ENCODE measurements at regions not wholly inside any gene's neighbourhood (a gene's known extent, or its start where the extent isn't known, plus 50 kb on each side); places are given as distances from the start of the nearest gene placed in this dataset.

DNA sequence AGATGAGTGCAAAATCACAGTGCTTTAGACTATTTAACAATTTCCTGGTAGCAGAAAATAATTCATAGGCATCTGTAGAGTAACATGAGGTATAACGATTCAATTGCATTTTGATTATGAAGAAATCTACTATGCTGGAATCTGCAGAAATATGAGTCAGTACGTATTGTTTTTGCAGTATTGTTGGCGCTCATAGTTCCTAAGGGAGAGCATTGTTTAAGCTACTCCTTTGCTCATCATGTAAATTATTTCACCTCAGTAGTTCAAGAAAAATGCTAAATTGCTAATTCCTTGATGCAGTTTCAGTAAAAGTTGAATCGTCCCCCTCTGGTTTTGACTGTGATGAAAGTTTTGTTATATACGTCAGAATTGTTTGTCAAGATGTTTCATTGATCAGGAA, 458.4 kb downstream of the HINT1 start:
- Histone ChIP-seq H3K4me3 (ENCODE audit: low read depth, low read length) (no peak overlapping the region), H3K27me3 (ENCODE audit: control insufficient read depth, insufficient read depth, low read length) (no peaks in the 10 kb centered on the region), H3K36me3 (ENCODE audit: control insufficient read depth, insufficient read depth, low read length) (no peaks in the 10 kb centered on the region)
- no peak for DNase-seq (ENCODE audit: low read depth)
- POLR2A ChIA-PET, result no interaction called here
- TF ChIP-seq, protein P1, sequence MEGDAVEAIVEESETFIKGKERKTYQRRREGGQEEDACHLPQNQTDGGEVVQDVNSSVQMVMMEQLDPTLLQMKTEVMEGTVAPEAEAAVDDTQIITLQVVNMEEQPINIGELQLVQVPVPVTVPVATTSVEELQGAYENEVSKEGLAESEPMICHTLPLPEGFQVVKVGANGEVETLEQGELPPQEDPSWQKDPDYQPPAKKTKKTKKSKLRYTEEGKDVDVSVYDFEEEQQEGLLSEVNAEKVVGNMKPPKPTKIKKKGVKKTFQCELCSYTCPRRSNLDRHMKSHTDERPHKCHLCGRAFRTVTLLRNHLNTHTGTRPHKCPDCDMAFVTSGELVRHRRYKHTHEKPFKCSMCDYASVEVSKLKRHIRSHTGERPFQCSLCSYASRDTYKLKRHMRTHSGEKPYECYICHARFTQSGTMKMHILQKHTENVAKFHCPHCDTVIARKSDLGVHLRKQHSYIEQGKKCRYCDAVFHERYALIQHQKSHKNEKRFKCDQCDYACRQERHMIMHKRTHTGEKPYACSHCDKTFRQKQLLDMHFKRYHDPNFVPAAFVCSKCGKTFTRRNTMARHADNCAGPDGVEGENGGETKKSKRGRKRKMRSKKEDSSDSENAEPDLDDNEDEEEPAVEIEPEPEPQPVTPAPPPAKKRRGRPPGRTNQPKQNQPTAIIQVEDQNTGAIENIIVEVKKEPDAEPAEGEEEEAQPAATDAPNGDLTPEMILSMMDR (IDR thresholded peaks at IDR 0.05; ENCODE audit: insufficient read depth, low read depth, low read length), result no peak
- CTCF ChIA-PET, result no interaction called here

DNA sequence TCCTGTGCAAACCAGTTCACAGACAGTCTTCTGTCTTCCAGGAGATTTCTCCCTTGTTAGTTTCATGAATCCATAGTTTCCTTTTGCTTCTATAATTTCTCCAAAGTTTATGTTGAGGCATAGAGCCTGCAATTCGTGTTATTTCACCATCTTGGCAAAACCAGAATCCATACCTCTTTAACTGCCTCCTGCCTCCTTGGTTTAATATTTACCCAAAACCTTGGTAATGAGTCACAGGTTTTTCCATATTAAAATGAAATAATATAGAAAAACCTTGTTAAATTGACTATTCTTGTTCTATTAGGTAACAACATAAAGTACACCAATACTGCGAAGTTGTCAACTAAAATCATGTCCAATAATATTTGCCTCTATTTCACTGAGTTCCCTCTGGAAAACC, 459.7 kb downstream of the HINT1 start:
- no peaks in the 10 kb centered on the region for H3K27me3 ChIP-seq (ENCODE audit: control insufficient read depth, insufficient read depth, low read length)
- no peaks in the 10 kb centered on the region for H3K36me3 ChIP-seq (ENCODE audit: control insufficient read depth, insufficient read depth, low read length)
- CTCF ChIA-PET, result no interaction called here
- DNase-seq (ENCODE audit: low read depth), result no peak
- H3K4me3 ChIP-seq (ENCODE audit: low read depth, low read length), result no peak overlapping the region
- TF ChIP-seq, protein P1 (IDR thresholded peaks at IDR 0.05; ENCODE audit: insufficient read depth, low read depth, low read length), result no peak
- POLR2A ChIA-PET, result no interaction called here

DNA sequence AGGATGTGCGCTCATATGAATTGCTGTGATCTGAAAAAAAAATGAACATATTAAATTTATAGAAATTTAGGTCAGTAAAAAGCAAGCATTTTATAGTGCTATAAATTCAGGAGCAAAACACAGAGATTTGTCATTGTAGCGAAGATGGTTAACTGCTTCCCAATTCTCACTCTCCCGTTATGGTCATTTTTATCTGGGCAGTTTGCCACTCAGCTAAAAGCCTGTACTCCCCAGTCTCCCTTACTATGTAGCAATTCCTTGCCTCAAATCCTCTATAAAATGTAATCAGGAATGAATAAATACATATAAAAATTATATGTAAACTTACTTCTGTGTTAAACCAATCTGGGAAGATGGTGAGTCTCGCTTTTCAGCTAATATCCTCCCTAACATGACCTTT, 471.5 kb downstream of the HINT1 start:
- H3K27me3 ChIP-seq (ENCODE audit: control insufficient read depth, insufficient read depth, low read length), result no peaks in the 10 kb centered on the region
- DNase-seq (ENCODE audit: low read depth), result no peak
- no peak overlapping the region for H3K4me3 ChIP-seq (ENCODE audit: low read depth, low read length)
- TF ChIP-seq, protein P1 (IDR thresholded peaks at IDR 0.05; ENCODE audit: insufficient read depth, low read depth, low read length), result no peak
- ChIA-PET CTCF (no interaction called here), POLR2A (no interaction called here)
- H3K36me3 ChIP-seq (ENCODE audit: control insufficient read depth, insufficient read depth, low read length), result no peaks in the 10 kb centered on the region

DNA sequence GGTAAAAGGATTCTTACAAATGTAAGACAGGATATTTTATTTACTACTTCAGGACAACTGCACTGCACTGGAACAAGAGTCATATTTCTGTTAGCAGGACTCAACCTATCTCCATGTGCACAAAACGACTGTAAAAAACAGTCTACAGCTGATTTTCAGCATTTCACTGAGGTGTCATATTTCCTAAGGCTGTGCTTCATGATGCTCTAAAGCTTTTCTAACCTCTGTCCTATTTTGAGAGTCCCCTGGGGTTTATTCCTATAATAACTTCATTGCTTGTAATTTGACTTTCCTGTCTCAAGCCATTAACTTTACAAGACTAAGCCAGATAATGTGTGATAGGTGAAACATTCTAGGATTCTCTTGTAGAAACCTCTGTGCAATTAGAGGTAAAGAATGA, 472.3 kb downstream of the HINT1 start:
- no peak overlapping the region for H3K4me3 ChIP-seq (ENCODE audit: low read depth, low read length)
- ChIA-PET POLR2A (no interaction called here), CTCF (no interaction called here)
- H3K36me3 ChIP-seq (ENCODE audit: control insufficient read depth, insufficient read depth, low read length), result no peaks in the 10 kb centered on the region
- DNase-seq (ENCODE audit: low read depth), result no peak
- TF ChIP-seq, protein P1 (IDR thresholded peaks at IDR 0.05; ENCODE audit: insufficient read depth, low read depth, low read length), result no peak
- H3K27me3 ChIP-seq (ENCODE audit: control insufficient read depth, insufficient read depth, low read length), result no peaks in the 10 kb centered on the region

DNA sequence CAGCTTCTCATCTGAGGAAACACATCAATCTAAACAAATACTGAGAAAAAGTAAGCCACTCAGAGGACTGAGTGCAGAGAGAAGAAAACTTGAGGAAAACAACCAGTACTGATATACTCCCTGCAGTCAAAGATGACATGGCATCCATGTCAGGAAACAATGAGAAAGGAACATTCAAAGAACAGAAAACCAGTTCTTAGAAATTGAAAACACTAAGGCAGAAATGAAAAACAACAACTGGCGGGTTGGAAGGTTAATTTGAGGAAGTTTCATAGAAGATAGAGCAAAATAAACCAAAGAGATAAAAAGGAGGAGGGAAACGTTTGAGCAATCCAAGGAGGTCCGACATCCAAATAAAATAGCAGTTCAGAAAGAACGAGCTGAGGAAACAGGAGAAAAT, 475.2 kb downstream of the HINT1 start:
- no peak for DNase-seq (ENCODE audit: low read depth)
- no peak overlapping the region for H3K4me3 ChIP-seq (ENCODE audit: low read depth, low read length)
- ChIA-PET CTCF (no interaction called here), POLR2A (no interaction called here)
- no peaks in the 10 kb centered on the region for H3K27me3 ChIP-seq (ENCODE audit: control insufficient read depth, insufficient read depth, low read length)
- TF ChIP-seq, protein P1 (IDR thresholded peaks at IDR 0.05; ENCODE audit: insufficient read depth, low read depth, low read length), result no peak
- H3K36me3 ChIP-seq (ENCODE audit: control insufficient read depth, insufficient read depth, low read length), result no peaks in the 10 kb centered on the region
